HepG2 (cell line): ENCODE measurements at regions not wholly inside any gene's neighbourhood (a gene's known extent, or its start where the extent isn't known, plus 50 kb on each side); places are given as distances from the start of the nearest gene placed in this dataset.

Experiments used
- ATAC-seq: fragments of 200-7000 bp; cut with Tn5 transposase; 3 replicates; pipeline ENCODE4 v1.9.1; 2020; ENCODE audit warnings: mild to moderate bottlenecking, moderate library complexity
- BruUV-seq: library from RNA; stranded (reverse); fragments of 400-500 nt; replicated peaks from 2 replicates; lab custom pipeline; 2021; lab: Mats Ljungman, UMichigan
- CTCF ChIA-PET: fragments of 300-600 bp; formaldehyde crosslinking; extraction: SDS; loops from one replicate; lab custom pipeline; 2021; ENCODE audit warnings: low total read pairs, inconsistent platforms, low intra/inter-chr PET ratio; lab: Yijun Ruan, JAX
- POLR2A ChIA-PET: fragments of 350-600 bp; sonication (Branson Sonifier 250); formaldehyde crosslinking; loops from one replicate; lab custom pipeline; 2020; ENCODE audit warnings: antibody characterized with exemption, inconsistent platforms; lab: Yijun Ruan, JAX
- DNase-seq: peaks from one replicate; pipeline ENCODE4 v3.0.0-alpha.2; 2015; ENCODE audit warnings: low spot score
- FAIRE-seq: peaks from 3 replicates; lab custom pipeline; 2011; peaks lifted over from hg19 to GRCh38; lab: Jason Lieb, UNC
- H2AFZ ChIP-seq: one replicate; pipeline ENCODE4 v1.6.1; 2011; ENCODE audit warnings: low read length, inconsistent platforms
- H3K27ac ChIP-seq: fragments of 300-600 bp; 3 replicates; pipeline ENCODE4 v1.8.0; 2011; ENCODE audit warnings: mixed run types, mild to moderate bottlenecking, mixed read lengths, low read length, inconsistent platforms; ENCODE audit not compliant: insufficient read depth; ENCODE audit errors: extremely low read length
- H3K27me3 ChIP-seq, 2 experiments: fragments of 200-600 bp in 1 of 2; 2 replicates in 1 of 2; 3 replicates in 1 of 2; pipeline versions ENCODE4 v1.6.0 to v1.8.0; 2011; ENCODE audit warnings: low read length in 2 of 2, mild to moderate bottlenecking in 2 of 2, moderate library complexity in 2 of 2, inconsistent platforms in 1 of 2; ENCODE audit not compliant: insufficient read depth in 2 of 2, control insufficient read depth in 1 of 2
- H3K36me3 ChIP-seq, 2 experiments: fragments of 200-600 bp in 1 of 2; replicated peaks in 1 of 2; 2 replicates in 1 of 2; 3 replicates in 1 of 2; pipeline versions ENCODE4 v1.5.1 to v1.8.0; 2011; ENCODE audit warnings: low read length in 2 of 2, inconsistent platforms in 1 of 2; ENCODE audit not compliant: insufficient read depth in 2 of 2, control insufficient read depth in 1 of 2
- H3K4me1 ChIP-seq: 2 replicates; pipeline ENCODE4 v1.5.1; 2012; ENCODE audit warnings: low read length, inconsistent platforms; ENCODE audit not compliant: insufficient read depth
- H3K4me2 ChIP-seq: 2 replicates; pipeline ENCODE4 v1.6.0; 2011; ENCODE audit warnings: low read depth, low read length, inconsistent platforms
- H3K4me3 ChIP-seq, 3 experiments: fragments of 200-600 bp in 1 of 3; sonication (generic), shearing (Covaris generic) in 1 of 3; replicated peaks in 1 of 3; 2 replicates each; pipeline ENCODE4 v1.5.1; 2011 to 2016; ENCODE audit warnings: low read length in 3 of 3, inconsistent platforms in 2 of 3, low read depth in 2 of 3, mild to moderate bottlenecking in 2 of 3, control low read depth in 1 of 3, mixed read lengths in 1 of 3; ENCODE audit not compliant: insufficient read depth in 1 of 3
- H3K79me2 ChIP-seq: one replicate; pipeline ENCODE4 v1.6.1; 2011; ENCODE audit warnings: low read length, inconsistent platforms; ENCODE audit not compliant: insufficient read depth
- H3K9ac ChIP-seq: 2 replicates; pipeline ENCODE4 v1.6.0; 2011; ENCODE audit warnings: mild to moderate bottlenecking, low read depth, low read length, inconsistent platforms; ENCODE audit not compliant: insufficient read depth
- H3K9me3 ChIP-seq: 2 replicates; pipeline ENCODE4 v1.5.1; 2012; ENCODE audit warnings: mild to moderate bottlenecking, low read length
- H4K20me1 ChIP-seq: 2 replicates; pipeline ENCODE4 v1.6.0; 2011; ENCODE audit warnings: inconsistent platforms, mild to moderate bottlenecking, low read length, moderate library complexity; ENCODE audit not compliant: insufficient read depth
- FOXJ3 ChIP-seq: sonication (generic); formaldehyde crosslinking; IDR thresholded peaks from 2 replicates; pipeline ENCODE4 v1.4.0; 2020; ENCODE audit warnings: missing genetic modification reagents, mild to moderate bottlenecking, borderline replicate concordance
- GMEB1 ChIP-seq: sonication (generic); formaldehyde crosslinking; IDR thresholded peaks from 2 replicates; pipeline ENCODE4 v1.5.1; 2020; ENCODE audit warnings: missing genetic modification reagents, mild to moderate bottlenecking, borderline replicate concordance
- HMGA1 ChIP-seq: sonication (generic); formaldehyde crosslinking; conservative IDR thresholded peaks from 2 replicates; pipeline ENCODE4 v1.4.0; 2020; ENCODE audit warnings: missing genetic modification reagents
- LCORL ChIP-seq, 2 experiments: fragments of 450-650 bp in 1 of 2; sonication (generic) in 1 of 2; formaldehyde crosslinking in 1 of 2; IDR thresholded peaks; 2 replicates each; pipeline versions ENCODE4 v1.5.0 to v1.6.1; 2017 to 2020; ENCODE audit warnings: antibody characterized with exemption in 1 of 2, missing genetic modification reagents in 1 of 2
- NCOA2 ChIP-seq: sonication (generic); formaldehyde crosslinking; IDR thresholded peaks from 2 replicates; pipeline ENCODE4 v1.8.0; 2022; ENCODE audit warnings: inconsistent platforms
- NFATC3 ChIP-seq: sonication (generic); formaldehyde crosslinking; IDR thresholded peaks from 2 replicates; pipeline ENCODE4 v1.5.1; 2020; ENCODE audit warnings: mild to moderate bottlenecking, missing genetic modification reagents
- RNF2 ChIP-seq: fragments of 450-650 bp; conservative IDR thresholded peaks from 2 replicates; pipeline ENCODE4 v1.6.1; 2016; ENCODE audit warnings: low read depth
- ZNF263 ChIP-seq: sonication (generic); formaldehyde crosslinking; IDR thresholded peaks from 2 replicates; pipeline ENCODE4 v1.4.0; 2020; ENCODE audit warnings: missing genetic modification reagents
- ZNF510 ChIP-seq: sonication (generic); formaldehyde crosslinking; IDR thresholded peaks from 2 replicates; pipeline ENCODE4 v1.4.0; 2020; ENCODE audit warnings: low read depth, mild to moderate bottlenecking, missing genetic modification reagents
- ZNF619 ChIP-seq: sonication (generic); formaldehyde crosslinking; IDR thresholded peaks from 2 replicates; pipeline ENCODE4 v1.4.0; 2020; ENCODE audit warnings: mild to moderate bottlenecking, missing genetic modification reagents
- ZSCAN25 ChIP-seq: sonication (generic); formaldehyde crosslinking; IDR thresholded peaks from 2 replicates; pipeline ENCODE4 v1.8.0; 2022; ENCODE audit warnings: mild to moderate bottlenecking, missing genetic modification reagents
- WGBS: methylation state at CpG from one replicate; pipeline ENCODE4 v1.1.6; 2017; ENCODE audit warnings: low lambda C conversion rate; 5-methylcytosine and 5-hydroxymethylcytosine counted together
- in situ Hi-C: cut with HindIII; loops from 2 replicates; pipeline ENCODE4 v1.10.0; 2017; ENCODE audit warnings: low pct_unique_long_range_greater_than_20kb; ENCODE audit not compliant: extremely low pct_ligation_motif_present
- intact Hi-C: fragments of 100-400 bp; cut with micrococcal nuclease; formaldehyde crosslinking; loops from one replicate; pipeline ENCODE4 v1.10.0; 2022; ENCODE audit not compliant: unreplicated experiment
- TF ChIP-seq, protein P1 (sequence below): sonication (generic); formaldehyde crosslinking; IDR thresholded peaks from 2 replicates; pipeline ENCODE4 v1.5.1; 2020; ENCODE audit warnings: mild to moderate bottlenecking, missing genetic modification reagents, moderate library complexity

DNA sequence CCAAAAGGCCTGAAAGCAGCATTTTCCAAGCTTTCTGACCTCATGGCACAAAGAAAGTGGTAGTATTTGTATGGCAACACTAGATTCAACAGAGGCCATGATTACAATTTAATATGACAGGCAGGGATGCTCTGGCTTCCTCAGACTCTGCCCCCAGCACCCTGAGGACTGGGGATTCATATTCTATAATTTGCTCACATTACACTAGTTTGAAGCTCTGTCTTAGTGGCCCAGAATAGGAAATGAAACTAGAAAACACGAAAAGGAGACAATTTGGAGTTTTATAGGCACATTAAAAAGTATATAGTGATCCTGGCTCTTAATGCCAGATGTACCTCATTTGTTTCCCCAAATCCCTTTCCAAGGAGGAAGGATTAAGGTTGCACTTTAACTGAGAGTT lies 173.0 kb upstream of the STK17B start:
- Histone ChIP-seq H3K9me3 (no peaks in the 10 kb centered on the region), H3K4me2 (no peak overlapping the region), H3K36me3 (no peaks in the 10 kb centered on the region), H3K27ac (no peak overlapping the region), H3K27me3 (peaks cover 0 to 1% of the 10 kb centered on the region in 2 experiments; a peak in 1 of 5 replicates), H3K4me3 (no peak overlapping the region), H4K20me1 (no peaks in the 10 kb centered on the region), H2AFZ (no peak overlapping the region), H3K9ac (no peak overlapping the region)
- FAIRE-seq (no peak), DNase-seq (no peak), ATAC-seq (no peak)
- POLR2A ChIA-PET = no interaction called here
- in situ Hi-C loops = no loop called here
- intact Hi-C loops = no loop called here
- BruUV-seq = no TSS peak
- TF ChIP-seq GMEB1 = no peak
- no peak for TF ChIP-seq NFATC3
- no peak for TF ChIP-seq ZNF510 (CRISPR knock-in tag)
- TF ChIP-seq NCOA2 (CRISPR knock-in tag) = no peak
- no peak for TF ChIP-seq FOXJ3 (CRISPR knock-in tag)
- no peak for TF ChIP-seq LCORL (IDR thresholded peaks at IDR 0.05)
- TF ChIP-seq LCORL (CRISPR knock-in tag; IDR thresholded peaks at IDR 0.05) = no peak
- no peak for TF ChIP-seq ZNF619 (CRISPR knock-in tag)
- TF ChIP-seq, protein P1, sequence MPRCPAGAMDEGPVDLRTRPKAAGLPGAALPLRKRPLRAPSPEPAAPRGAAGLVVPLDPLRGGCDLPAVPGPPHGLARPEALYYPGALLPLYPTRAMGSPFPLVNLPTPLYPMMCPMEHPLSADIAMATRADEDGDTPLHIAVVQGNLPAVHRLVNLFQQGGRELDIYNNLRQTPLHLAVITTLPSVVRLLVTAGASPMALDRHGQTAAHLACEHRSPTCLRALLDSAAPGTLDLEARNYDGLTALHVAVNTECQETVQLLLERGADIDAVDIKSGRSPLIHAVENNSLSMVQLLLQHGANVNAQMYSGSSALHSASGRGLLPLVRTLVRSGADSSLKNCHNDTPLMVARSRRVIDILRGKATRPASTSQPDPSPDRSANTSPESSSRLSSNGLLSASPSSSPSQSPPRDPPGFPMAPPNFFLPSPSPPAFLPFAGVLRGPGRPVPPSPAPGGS (CRISPR knock-in tag) = no peak
- no peak for TF ChIP-seq RNF2
- TF ChIP-seq HMGA1 (CRISPR knock-in tag) = no peak
- no peak for TF ChIP-seq ZSCAN25 (CRISPR knock-in tag)
- TF ChIP-seq ZNF263 (CRISPR knock-in tag) = no peak
- TF ChIP-seq, all 625 proteins: peak for 0
- Histone ChIP-seq H3K79me2 (no peaks in the 10 kb centered on the region), H3K4me1 (no peaks in the 10 kb centered on the region)
- 0% methylated on average over 1 of the region's 1 CpG for WGBS
- CTCF ChIA-PET = no interaction called here
